HCT116 (cell line): ENCODE measurements at regions not wholly inside any gene's neighbourhood (a gene's known extent, or its start where the extent isn't known, plus 50 kb on each side); places are given as distances from the start of the nearest gene placed in this dataset.

Experiments used
- ATAC-seq: fragments of 200-7000 bp; cut with Tn5 transposase; 2 replicates; pipeline ENCODE4 v1.9.1; 2020; ENCODE audit warnings: mild to moderate bottlenecking, moderate library complexity
- BruUV-seq: library from RNA; stranded (reverse); fragments of 400-500 nt; replicated peaks from 2 replicates; lab custom pipeline; 2021; lab: Mats Ljungman, UMichigan
- CTCF ChIA-PET: fragments of 300-600 bp; sonication (Branson Sonifier 250); formaldehyde crosslinking; loops from one replicate; lab custom pipeline; 2021; ENCODE audit warnings: antibody characterized with exemption; lab: Charles Lee
- POLR2A ChIA-PET: fragments of 300-600, 350-600 bp; sonication (Branson Sonifier 250); formaldehyde crosslinking; loops from one replicate; lab custom pipeline; 2021; ENCODE audit warnings: antibody characterized with exemption; lab: Charles Lee
- RAD21 ChIA-PET, 2 experiments: fragments of 300-600 bp; sonication (Branson Sonifier 250); formaldehyde crosslinking; loops; one replicate each; lab custom pipeline; 2023; ENCODE audit warnings: low total read pairs in 2 of 2; ENCODE audit not compliant: uncharacterized antibody in 2 of 2, unreplicated experiment in 2 of 2, low non-redundant PET in 1 of 2; lab: Charles Lee
- DNase-seq: peaks from one replicate; pipeline ENCODE4 v3.0.0-alpha.2; 2010; ENCODE audit warnings: low read depth, low spot score
- H2AFZ ChIP-seq: fragments of 200-600 bp; shearing (Covaris generic), sonication (generic); 2 replicates; pipeline ENCODE4 v1.6.1; 2017; ENCODE audit warnings: low read depth, mixed run types, mixed read lengths, antibody characterized with exemption, low read length; ENCODE audit not compliant: poor library complexity, severe bottlenecking
- H3K27ac ChIP-seq: 2 replicates; pipeline ENCODE4 v1.5.1; 2012; ENCODE audit warnings: low read depth, low read length
- H3K27me3 ChIP-seq: fragments of 200-600 bp; sonication (generic); 2 replicates; pipeline ENCODE4 v1.6.1; 2016; ENCODE audit warnings: mixed run types, low read length, mixed read lengths; ENCODE audit not compliant: insufficient read depth
- H3K36me3 ChIP-seq, 2 experiments: fragments of 200-500 bp in 1 of 2; fragments of 200-600 bp in 1 of 2; sonication (Bioruptor generic) in 1 of 2; sonication (generic) in 1 of 2; 2 replicates each; pipeline versions ENCODE4 v1.5.1 to v1.6.1; 2014 to 2016; ENCODE audit warnings: low read length in 2 of 2, inconsistent platforms in 1 of 2, mixed read lengths in 1 of 2, mixed run types in 1 of 2; ENCODE audit not compliant: insufficient read depth in 2 of 2, control insufficient read depth in 1 of 2
- H3K4me1 ChIP-seq, 2 experiments: fragments of 200-600 bp in 1 of 2; sonication (generic) in 1 of 2; 2 replicates each; pipeline versions ENCODE4 v1.5.1 to v1.6.1; 2012 to 2017; ENCODE audit warnings: low read length in 2 of 2, inconsistent platforms in 1 of 2, mild to moderate bottlenecking in 1 of 2, mixed read lengths in 1 of 2, mixed run types in 1 of 2, moderate library complexity in 1 of 2; ENCODE audit not compliant: insufficient read depth in 2 of 2, control insufficient read depth in 1 of 2
- H3K4me2 ChIP-seq: fragments of 200-600 bp; sonication (generic); 2 replicates; pipeline ENCODE4 v1.6.1; 2017; ENCODE audit warnings: mixed run types, low read length, mixed read lengths
- H3K4me3 ChIP-seq, 2 experiments: fragments of 200-600 bp in 1 of 2; sonication (generic) in 1 of 2; replicated peaks in 1 of 2; 2 replicates each; pipeline ENCODE4 v1.5.1; 2011 to 2016; ENCODE audit warnings: low read length in 2 of 2, control low read depth in 1 of 2, low read depth in 1 of 2, mild to moderate bottlenecking in 1 of 2, mixed read lengths in 1 of 2, mixed run types in 1 of 2
- H3K79me2 ChIP-seq: fragments of 200-600 bp; sonication (generic); 2 replicates; pipeline ENCODE4 v1.6.1; 2017; ENCODE audit warnings: mild to moderate bottlenecking, mixed run types, low read length, moderate library complexity, mixed read lengths; ENCODE audit not compliant: insufficient read depth
- H3K9ac ChIP-seq: fragments of 200-600 bp; sonication (generic); 2 replicates; pipeline ENCODE4 v1.6.1; 2016; ENCODE audit warnings: low read length, mixed read lengths
- H3K9me2 ChIP-seq: fragments of 200-600 bp; sonication (generic), shearing (Covaris generic); 2 replicates; pipeline ENCODE4 v1.6.1; 2017; ENCODE audit warnings: mixed run types, mild to moderate bottlenecking, moderate library complexity; ENCODE audit not compliant: insufficient read depth
- H3K9me3 ChIP-seq, 2 experiments: fragments of 200-500 bp in 1 of 2; fragments of 200-600 bp in 1 of 2; sonication (Bioruptor generic) in 1 of 2; sonication (generic) in 1 of 2; 2 replicates each; pipeline ENCODE4 v1.6.1; 2014 to 2017; ENCODE audit warnings: low read length in 2 of 2, mixed read lengths in 2 of 2, inconsistent platforms in 1 of 2, low read depth in 1 of 2, mild to moderate bottlenecking in 1 of 2, mixed run types in 1 of 2, moderate library complexity in 1 of 2; ENCODE audit not compliant: control insufficient read depth in 1 of 2, insufficient read depth in 1 of 2
- H4K20me1 ChIP-seq: fragments of 200-600 bp; sonication (generic), shearing (Covaris generic); 2 replicates; pipeline ENCODE4 v1.6.1; 2017; ENCODE audit warnings: mixed run types, mild to moderate bottlenecking, moderate library complexity; ENCODE audit not compliant: insufficient read depth
- CEBPB ChIP-seq: IDR thresholded peaks from 2 replicates; pipeline ENCODE4 v1.6.1; 2012; ENCODE audit warnings: low read depth
- EGR1 ChIP-seq: IDR thresholded peaks from 2 replicates; pipeline ENCODE4 v1.6.1; 2012; ENCODE audit warnings: low read depth
- JUND ChIP-seq: IDR thresholded peaks from 2 replicates; pipeline ENCODE4 v1.6.1; 2012
- POLR2A ChIP-seq: IDR thresholded peaks from 2 replicates; pipeline ENCODE4 v1.7.0; 2011; ENCODE audit warnings: borderline replicate concordance; ENCODE audit not compliant: insufficient read depth, insufficient read length; ENCODE audit errors: extremely low read depth
- POLR2AphosphoS5 ChIP-seq: IDR thresholded peaks from 2 replicates; pipeline ENCODE4 v1.6.1; 2011; ENCODE audit warnings: mild to moderate bottlenecking, low read depth, low read length, moderate library complexity
- TCF7L2 ChIP-seq: IDR thresholded peaks from 2 replicates; pipeline ENCODE4 v1.7.0; 2011; ENCODE audit warnings: borderline replicate concordance, inconsistent platforms; ENCODE audit not compliant: insufficient read depth, insufficient read length; ENCODE audit errors: extremely low read depth
- YY1 ChIP-seq: IDR thresholded peaks from 2 replicates; pipeline ENCODE4 v1.6.1; 2011; ENCODE audit warnings: low read length, low read depth, moderate library complexity, mild to moderate bottlenecking; ENCODE audit not compliant: insufficient replicate concordance; ENCODE audit errors: extremely low read depth
- ZFX ChIP-seq: fragments of 450-650 bp; IDR thresholded peaks from 2 replicates; pipeline ENCODE4 v1.6.1; 2017
- ZNF274 ChIP-seq: fragments of 200-500 bp; sonication (Bioruptor generic); IDR thresholded peaks from 2 replicates; pipeline ENCODE4 v1.6.1; 2014; ENCODE audit warnings: mild to moderate bottlenecking, low read depth, low read length, inconsistent platforms
- intact Hi-C: fragments of 100-400 bp; cut with micrococcal nuclease; formaldehyde crosslinking; loops from 2 replicates; pipeline ENCODE4 v1.10.0; 2022
- TF ChIP-seq, protein P1 (sequence below): IDR thresholded peaks from 2 replicates; pipeline ENCODE4 v1.6.1; 2011; ENCODE audit warnings: mild to moderate bottlenecking, low read length, moderate library complexity; ENCODE audit not compliant: insufficient replicate concordance; ENCODE audit errors: extremely low read depth
- TF ChIP-seq, protein P2 (sequence below): IDR thresholded peaks from 2 replicates; pipeline ENCODE4 v1.6.1; 2012; ENCODE audit warnings: low read depth

DNA sequence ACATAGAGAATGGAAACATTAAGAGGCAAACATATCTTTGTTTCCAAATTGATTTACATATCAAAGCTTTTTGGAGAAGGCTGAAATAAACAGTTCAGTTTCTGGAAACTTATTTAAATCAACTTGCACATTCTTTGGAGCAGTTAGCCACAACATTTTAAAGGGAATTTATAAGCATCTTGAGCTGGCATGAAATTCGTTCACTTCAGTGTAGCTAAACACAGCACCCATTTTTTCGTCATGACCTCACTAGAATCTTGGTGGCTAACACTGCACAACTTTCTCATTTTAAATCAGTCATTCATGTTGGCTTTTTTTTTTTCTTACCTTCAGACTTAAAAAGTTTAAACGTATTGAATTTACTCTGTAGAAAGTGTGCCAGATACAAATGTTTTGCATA, 1139.9 kb upstream of the FLRT2 start:
- no peak for ATAC-seq
- no peaks in the 10 kb centered on the region for H3K9me2 ChIP-seq
- CTCF ChIA-PET, result no interaction called here
- no peaks in the 10 kb centered on the region for H4K20me1 ChIP-seq
- H3K9me3 ChIP-seq, result peaks cover 19 to 20% of the 10 kb centered on the region in 2 experiments; a peak in 3 of 4 replicates
- no peak overlapping the region for H3K4me2 ChIP-seq
- TF ChIP-seq POLR2A, result no peak
- TF ChIP-seq ZFX, result no peak
- no peak for TF ChIP-seq TCF7L2
- no peak for TF ChIP-seq CEBPB
- TF ChIP-seq, protein P1, sequence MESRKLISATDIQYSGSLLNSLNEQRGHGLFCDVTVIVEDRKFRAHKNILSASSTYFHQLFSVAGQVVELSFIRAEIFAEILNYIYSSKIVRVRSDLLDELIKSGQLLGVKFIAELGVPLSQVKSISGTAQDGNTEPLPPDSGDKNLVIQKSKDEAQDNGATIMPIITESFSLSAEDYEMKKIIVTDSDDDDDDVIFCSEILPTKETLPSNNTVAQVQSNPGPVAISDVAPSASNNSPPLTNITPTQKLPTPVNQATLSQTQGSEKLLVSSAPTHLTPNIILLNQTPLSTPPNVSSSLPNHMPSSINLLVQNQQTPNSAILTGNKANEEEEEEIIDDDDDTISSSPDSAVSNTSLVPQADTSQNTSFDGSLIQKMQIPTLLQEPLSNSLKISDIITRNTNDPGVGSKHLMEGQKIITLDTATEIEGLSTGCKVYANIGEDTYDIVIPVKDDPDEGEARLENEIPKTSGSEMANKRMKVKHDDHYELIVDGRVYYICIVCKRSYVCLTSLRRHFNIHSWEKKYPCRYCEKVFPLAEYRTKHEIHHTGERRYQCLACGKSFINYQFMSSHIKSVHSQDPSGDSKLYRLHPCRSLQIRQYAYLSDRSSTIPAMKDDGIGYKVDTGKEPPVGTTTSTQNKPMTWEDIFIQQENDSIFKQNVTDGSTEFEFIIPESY, result no peak
- no peak for TF ChIP-seq POLR2AphosphoS5
- no peak for TF ChIP-seq ZNF274
- TF ChIP-seq YY1, result no peak
- no peak for TF ChIP-seq JUND
- TF ChIP-seq, protein P2, sequence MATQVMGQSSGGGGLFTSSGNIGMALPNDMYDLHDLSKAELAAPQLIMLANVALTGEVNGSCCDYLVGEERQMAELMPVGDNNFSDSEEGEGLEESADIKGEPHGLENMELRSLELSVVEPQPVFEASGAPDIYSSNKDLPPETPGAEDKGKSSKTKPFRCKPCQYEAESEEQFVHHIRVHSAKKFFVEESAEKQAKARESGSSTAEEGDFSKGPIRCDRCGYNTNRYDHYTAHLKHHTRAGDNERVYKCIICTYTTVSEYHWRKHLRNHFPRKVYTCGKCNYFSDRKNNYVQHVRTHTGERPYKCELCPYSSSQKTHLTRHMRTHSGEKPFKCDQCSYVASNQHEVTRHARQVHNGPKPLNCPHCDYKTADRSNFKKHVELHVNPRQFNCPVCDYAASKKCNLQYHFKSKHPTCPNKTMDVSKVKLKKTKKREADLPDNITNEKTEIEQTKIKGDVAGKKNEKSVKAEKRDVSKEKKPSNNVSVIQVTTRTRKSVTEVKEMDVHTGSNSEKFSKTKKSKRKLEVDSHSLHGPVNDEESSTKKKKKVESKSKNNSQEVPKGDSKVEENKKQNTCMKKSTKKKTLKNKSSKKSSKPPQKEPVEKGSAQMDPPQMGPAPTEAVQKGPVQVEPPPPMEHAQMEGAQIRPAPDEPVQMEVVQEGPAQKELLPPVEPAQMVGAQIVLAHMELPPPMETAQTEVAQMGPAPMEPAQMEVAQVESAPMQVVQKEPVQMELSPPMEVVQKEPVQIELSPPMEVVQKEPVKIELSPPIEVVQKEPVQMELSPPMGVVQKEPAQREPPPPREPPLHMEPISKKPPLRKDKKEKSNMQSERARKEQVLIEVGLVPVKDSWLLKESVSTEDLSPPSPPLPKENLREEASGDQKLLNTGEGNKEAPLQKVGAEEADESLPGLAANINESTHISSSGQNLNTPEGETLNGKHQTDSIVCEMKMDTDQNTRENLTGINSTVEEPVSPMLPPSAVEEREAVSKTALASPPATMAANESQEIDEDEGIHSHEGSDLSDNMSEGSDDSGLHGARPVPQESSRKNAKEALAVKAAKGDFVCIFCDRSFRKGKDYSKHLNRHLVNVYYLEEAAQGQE, result no peak
- no peak for TF ChIP-seq EGR1
- no peak overlapping the region for H3K9ac ChIP-seq
- H3K4me3 ChIP-seq, result no peak overlapping the region
- POLR2A ChIA-PET, result no interaction called here
- intact Hi-C loops, result no loop called here
- no peaks in the 10 kb centered on the region for H3K4me1 ChIP-seq
- H3K36me3 ChIP-seq, result no peaks in the 10 kb centered on the region
- no peak overlapping the region for H3K27ac ChIP-seq
- H2AFZ ChIP-seq, result no peak overlapping the region
- no peaks in the 10 kb centered on the region for H3K79me2 ChIP-seq
- H3K27me3 ChIP-seq, result no peaks in the 10 kb centered on the region
- BruUV-seq, result no TSS peak
- RAD21 ChIA-PET, result no interaction called here
- DNase-seq, result no peak
